ENCODE measurements at regions not wholly inside any gene's neighbourhood (a gene's known extent, or its start where the extent isn't known, plus 50 kb on each side); places are given as distances from the start of the nearest gene placed in this dataset.

DNA sequence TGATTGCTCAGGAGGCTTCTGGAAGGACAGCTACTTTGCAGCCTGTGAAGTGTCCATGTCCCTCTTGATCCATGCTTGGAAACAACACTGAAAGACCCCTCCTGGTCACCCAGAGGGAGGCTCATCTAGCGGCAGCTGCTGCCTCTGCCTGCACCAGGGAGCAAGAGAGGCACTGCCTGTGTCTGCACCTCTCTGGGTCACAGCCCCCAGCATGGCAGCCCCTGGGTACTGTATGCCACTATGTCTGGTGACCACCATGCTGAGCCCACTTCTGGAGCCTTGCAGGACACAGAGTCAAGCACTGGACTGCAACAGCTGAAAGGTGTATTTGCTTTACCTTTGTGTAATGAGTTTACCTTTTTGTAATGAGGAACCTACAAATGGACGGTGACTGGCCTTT lies 186.3 kb upstream of the MYT1L start:
- TF ChIP-seq, protein P1, sequence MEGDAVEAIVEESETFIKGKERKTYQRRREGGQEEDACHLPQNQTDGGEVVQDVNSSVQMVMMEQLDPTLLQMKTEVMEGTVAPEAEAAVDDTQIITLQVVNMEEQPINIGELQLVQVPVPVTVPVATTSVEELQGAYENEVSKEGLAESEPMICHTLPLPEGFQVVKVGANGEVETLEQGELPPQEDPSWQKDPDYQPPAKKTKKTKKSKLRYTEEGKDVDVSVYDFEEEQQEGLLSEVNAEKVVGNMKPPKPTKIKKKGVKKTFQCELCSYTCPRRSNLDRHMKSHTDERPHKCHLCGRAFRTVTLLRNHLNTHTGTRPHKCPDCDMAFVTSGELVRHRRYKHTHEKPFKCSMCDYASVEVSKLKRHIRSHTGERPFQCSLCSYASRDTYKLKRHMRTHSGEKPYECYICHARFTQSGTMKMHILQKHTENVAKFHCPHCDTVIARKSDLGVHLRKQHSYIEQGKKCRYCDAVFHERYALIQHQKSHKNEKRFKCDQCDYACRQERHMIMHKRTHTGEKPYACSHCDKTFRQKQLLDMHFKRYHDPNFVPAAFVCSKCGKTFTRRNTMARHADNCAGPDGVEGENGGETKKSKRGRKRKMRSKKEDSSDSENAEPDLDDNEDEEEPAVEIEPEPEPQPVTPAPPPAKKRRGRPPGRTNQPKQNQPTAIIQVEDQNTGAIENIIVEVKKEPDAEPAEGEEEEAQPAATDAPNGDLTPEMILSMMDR (IDR thresholded peaks at IDR 0.05), result no peak
- TF ChIP-seq POLR2A (IDR thresholded peaks at IDR 0.05), result no peak
